ENCODE measurements at regions not wholly inside any gene's neighbourhood (a gene's known extent, or its start where the extent isn't known, plus 50 kb on each side); places are given as distances from the start of the nearest gene placed in this dataset.
A peak's percentile ranks its signal among the peaks of the same experiment; 100 is the strongest.

DNA sequence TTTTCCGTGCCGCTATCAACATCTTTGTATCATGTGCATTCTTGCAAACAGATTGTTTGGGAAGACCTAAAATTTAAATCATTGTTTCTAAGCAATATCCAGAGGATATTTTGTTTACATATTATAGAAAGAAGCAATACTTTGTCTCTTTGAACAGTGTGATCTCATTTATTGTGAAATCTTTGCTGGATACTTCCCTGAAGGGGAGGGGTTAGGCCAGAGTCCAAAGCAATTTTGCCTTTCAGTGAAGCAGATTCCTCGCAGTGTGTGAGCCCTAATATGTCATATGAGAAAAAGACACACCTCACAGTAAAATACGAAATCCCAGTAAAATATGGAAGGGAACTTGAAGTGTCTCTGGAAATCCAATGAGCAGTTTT is 158.7 kb upstream of the SLCO3A1 start:
- TF ChIP-seq CTCF (IDR thresholded peaks at IDR 0.05), result no peak

- no peak for TF ChIP-seq CTCF (IDR thresholded peaks at IDR 0.05)
These were observed 157.7 kb upstream of the SLCO3A1 start for GRCh38 chr15:91695799-91696198.

DNA sequence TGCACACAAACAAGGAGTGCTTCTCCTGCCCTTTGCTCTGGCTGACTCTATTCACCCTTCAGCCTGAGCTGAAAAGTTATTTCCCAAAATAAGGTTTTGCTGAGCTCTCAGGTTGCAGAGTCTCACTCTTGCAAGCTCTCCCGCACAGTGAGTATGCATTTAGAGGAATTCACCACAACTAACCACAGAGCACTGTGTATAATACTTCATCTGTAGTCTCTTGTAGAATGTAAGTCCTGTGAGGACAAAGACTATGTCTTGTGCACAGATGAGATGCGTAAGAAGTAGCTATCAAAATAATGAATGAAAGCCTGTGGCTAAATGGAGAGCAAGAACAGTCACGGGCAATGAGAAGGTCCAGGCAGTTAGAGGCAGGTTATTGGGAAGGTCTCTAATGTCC is 156.5 kb upstream of the SLCO3A1 start:
- no peak for TF ChIP-seq CTCF (IDR thresholded peaks at IDR 0.05)

GRCh38 chr15:91698241-91698640 is 155.3 kb upstream of the SLCO3A1 start:
- TF ChIP-seq CTCF (IDR thresholded peaks at IDR 0.05), result no peak

- no peak for TF ChIP-seq CTCF (IDR thresholded peaks at IDR 0.05)
These were observed 153.8 kb upstream of the SLCO3A1 start for GRCh38 chr15:91699741-91700140.

GRCh38 chr15:91703274-91703673 is 150.2 kb upstream of the SLCO3A1 start:
- TF ChIP-seq CTCF (IDR thresholded peaks at IDR 0.05), result no peak

DNA sequence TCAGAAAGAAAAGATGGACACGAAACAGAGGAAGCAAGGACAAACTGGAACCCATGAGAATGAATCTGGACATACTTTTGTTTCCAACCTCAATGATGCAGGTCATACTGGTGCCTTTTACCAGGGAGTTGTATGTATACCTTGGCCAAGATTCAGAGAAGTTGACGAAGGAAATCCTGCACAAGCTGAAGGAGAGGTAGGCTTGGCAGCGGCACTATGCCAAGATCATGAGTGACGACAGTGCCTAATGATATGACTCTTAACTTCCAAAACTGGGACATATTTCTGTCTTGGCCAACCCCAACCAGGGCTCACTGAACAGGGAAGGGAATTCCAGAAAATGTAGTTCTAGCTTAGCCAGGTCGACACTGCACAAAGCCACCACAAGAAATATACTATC is 149.2 kb upstream of the SLCO3A1 start:
- TF ChIP-seq CTCF (IDR thresholded peaks at IDR 0.05), result no peak

- peak; percentile 81 for TF ChIP-seq CTCF (IDR thresholded peaks at IDR 0.05)
These were observed 147.0 kb upstream of the SLCO3A1 start for GRCh38 chr15:91706322-91707032.

Data from LNCAP (cell line).